K562 (cell line): ENCODE measurements at regions not wholly inside any gene's neighbourhood (a gene's known extent, or its start where the extent isn't known, plus 50 kb on each side); places are given as distances from the start of the nearest gene placed in this dataset.

Source experiments
- CHD4 ChIP-seq: fragments of 200-600 bp; sonication (generic); IDR thresholded peaks from 3 replicates; pipeline ENCODE4 v1.6.1; 2012; ENCODE audit warnings: low read depth, mild to moderate bottlenecking, mixed read lengths, low read length, inconsistent platforms; ENCODE audit not compliant: insufficient read depth, insufficient replicate concordance, poor library complexity, severe bottlenecking
- CUX1 ChIP-seq: fragments of 200-800 bp; sonication (Bioruptor generic); IDR thresholded peaks from 2 replicates; pipeline ENCODE4 v1.6.1; 2016; ENCODE audit warnings: missing genetic modification characterization, missing compliant biosample characterization
- FOXP1 ChIP-seq: sonication (generic); formaldehyde crosslinking; IDR thresholded peaks from 2 replicates; pipeline ENCODE4 v1.8.0; 2022; ENCODE audit warnings: mild to moderate bottlenecking, missing genetic modification reagents
- MIER1 ChIP-seq: fragments of 450-650 bp; IDR thresholded peaks from 2 replicates; pipeline ENCODE4 v1.6.1; 2016; ENCODE audit warnings: antibody characterized with exemption, mild to moderate bottlenecking, low read depth
- MLLT1 ChIP-seq, 2 experiments: fragments of 450-650 bp; IDR thresholded peaks; 2 replicates each; pipeline ENCODE4 v1.6.1; 2016
- MXD1 ChIP-seq: fragments of 250-450 bp; sonication (Bioruptor Pico); IDR thresholded peaks from 2 replicates; pipeline ENCODE4 v1.8.0; 2021; ENCODE audit warnings: borderline replicate concordance, mild to moderate bottlenecking, moderate library complexity; ENCODE audit not compliant: poor library complexity, severe bottlenecking
- NFYB ChIP-seq: IDR thresholded peaks from 2 replicates; pipeline ENCODE4 v1.6.1; 2011; ENCODE audit warnings: mild to moderate bottlenecking, moderate library complexity; ENCODE audit not compliant: insufficient read length; ENCODE audit errors: extremely low read depth
- PML ChIP-seq: IDR thresholded peaks from 2 replicates; pipeline ENCODE4 v1.6.1; 2012; ENCODE audit warnings: low read length, inconsistent platforms
- RBM22 ChIP-seq: fragments of 200-400 bp; formaldehyde crosslinking; IDR thresholded peaks from 2 replicates; pipeline ENCODE4 v1.6.1; 2018; ENCODE audit warnings: low read length, low read depth; ENCODE audit not compliant: poor library complexity, severe bottlenecking
- ZC3H11A ChIP-seq: IDR thresholded peaks from 2 replicates; pipeline ENCODE4 v1.6.1; 2012; ENCODE audit warnings: low read depth, low read length, improper control_type of control experiment
- ZNF384 ChIP-seq: IDR thresholded peaks from 2 replicates; pipeline ENCODE4 v1.6.1; 2012; ENCODE audit warnings: low read depth, low read length, improper control_type of control experiment
- ZNF592 ChIP-seq: fragments of 450-650 bp; IDR thresholded peaks from 2 replicates; pipeline ENCODE4 v1.6.1; 2017; ENCODE audit warnings: antibody characterized with exemption, mild to moderate bottlenecking
- ZNF778 ChIP-seq: fragments of 450-650 bp; formaldehyde crosslinking; IDR thresholded peaks from 2 replicates; pipeline ENCODE4 v1.4.0; 2020; ENCODE audit warnings: mild to moderate bottlenecking, moderate library complexity

DNA sequence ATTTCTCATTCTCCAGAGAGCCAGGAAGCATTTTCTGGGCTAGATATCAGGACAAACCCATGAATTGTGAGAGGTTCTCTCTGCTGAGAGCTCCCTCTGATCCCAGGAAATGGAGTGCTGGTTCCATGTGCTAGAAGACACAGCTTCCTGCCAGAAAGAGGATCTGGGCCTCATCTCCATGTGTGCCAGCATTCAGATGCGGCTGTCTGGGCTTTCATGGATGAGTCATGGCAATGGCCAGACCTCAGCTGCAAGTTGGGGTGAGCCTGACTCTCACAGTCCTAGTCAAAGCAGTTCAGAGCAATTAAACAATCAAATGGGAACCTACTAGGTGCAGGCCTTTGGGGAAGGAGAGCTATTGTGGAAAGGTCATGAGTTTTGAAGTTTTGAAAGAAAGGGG, 82.3 kb upstream of the EED start (continued):
- TF ChIP-seq ZNF592 (peak; percentile 97), PML (no peak), ZNF778 (CRISPR knock-in tag) (no peak), MXD1 (CRISPR knock-in tag) (no peak), FOXP1 (CRISPR knock-in tag) (no peak), NFYB (no peak), MLLT1 (IDR thresholded peaks at IDR 0.05) (no peak), ZC3H11A (no peak), CUX1 (CRISPR knock-in tag) (0 out of 2 replicates have a peak, but pooled peaks have one; percentile 77), CHD4 (no peak), RBM22 (no peak), ZNF384 (no peak), MIER1 (no peak)
